DND-41 (cell line): ENCODE measurements at regions not wholly inside any gene's neighbourhood (a gene's known extent, or its start where the extent isn't known, plus 50 kb on each side); places are given as distances from the start of the nearest gene placed in this dataset.

Experiments used
- ATAC-seq: fragments of 200-7000 bp; cut with Tn5 transposase; 3 replicates; pipeline ENCODE4 v1.9.1; 2021; ENCODE audit warnings: low read depth; ENCODE audit not compliant: insufficient read depth
- DNase-seq: peaks from one replicate; pipeline ENCODE4 v3.0.0-alpha.2; 2020
- H2AFZ ChIP-seq: 2 replicates; pipeline ENCODE4 v1.6.0; 2012; ENCODE audit warnings: low read depth, low read length
- H3K27ac ChIP-seq: 2 replicates; pipeline ENCODE4 v1.5.1; 2012; ENCODE audit warnings: low read length, inconsistent platforms
- H3K27me3 ChIP-seq: fragments of 200-600 bp; sonication (generic); 2 replicates; pipeline ENCODE4 v1.6.0; 2012; ENCODE audit warnings: low read length, mild to moderate bottlenecking, inconsistent platforms; ENCODE audit not compliant: insufficient read depth, poor library complexity
- H3K36me3 ChIP-seq: 2 replicates; pipeline ENCODE4 v1.5.1; 2012; ENCODE audit warnings: low read length, inconsistent platforms; ENCODE audit not compliant: insufficient read depth
- H3K4me1 ChIP-seq: 2 replicates; pipeline ENCODE4 v1.5.1; 2012; ENCODE audit warnings: mild to moderate bottlenecking, low read length; ENCODE audit not compliant: insufficient read depth
- H3K4me2 ChIP-seq: 2 replicates; pipeline ENCODE4 v1.6.0; 2012; ENCODE audit warnings: mild to moderate bottlenecking, moderate library complexity, low read length, inconsistent platforms; ENCODE audit not compliant: insufficient read depth
- H3K4me3 ChIP-seq, 2 experiments: fragments of 200-600 bp in 1 of 2; shearing (Covaris generic) in 1 of 2; 2 replicates each; pipeline ENCODE4 v1.5.1; 2012 to 2016; ENCODE audit warnings: inconsistent platforms in 2 of 2, low read length in 2 of 2, mild to moderate bottlenecking in 2 of 2, low read depth in 1 of 2, moderate library complexity in 1 of 2
- H3K79me2 ChIP-seq: 2 replicates; pipeline ENCODE4 v1.6.0; 2012; ENCODE audit warnings: low read length, inconsistent platforms; ENCODE audit not compliant: insufficient read depth
- H3K9ac ChIP-seq: 2 replicates; pipeline ENCODE4 v1.6.0; 2012; ENCODE audit warnings: low read depth, mild to moderate bottlenecking, inconsistent platforms, low read length, moderate library complexity
- H3K9me3 ChIP-seq: 2 replicates; pipeline ENCODE4 v1.5.1; 2012; ENCODE audit warnings: low read length, moderate library complexity, mild to moderate bottlenecking, inconsistent platforms; ENCODE audit not compliant: insufficient read depth, severe bottlenecking
- H4K20me1 ChIP-seq: 2 replicates; pipeline ENCODE4 v1.6.0; 2012; ENCODE audit warnings: low read length; ENCODE audit not compliant: insufficient read depth
- CTCF ChIP-seq: IDR thresholded peaks from 2 replicates; pipeline ENCODE4 v1.5.1; 2012; ENCODE audit warnings: borderline replicate concordance, low read length, moderate library complexity, mild to moderate bottlenecking; ENCODE audit not compliant: poor library complexity, severe bottlenecking; ENCODE audit errors: extremely low read depth
- EZH2 ChIP-seq: IDR thresholded peaks from 3 replicates; pipeline ENCODE4 v1.6.1; 2012; ENCODE audit warnings: borderline replicate concordance, low read depth, mild to moderate bottlenecking, moderate library complexity, low read length, inconsistent platforms; ENCODE audit not compliant: severe bottlenecking

DNA sequence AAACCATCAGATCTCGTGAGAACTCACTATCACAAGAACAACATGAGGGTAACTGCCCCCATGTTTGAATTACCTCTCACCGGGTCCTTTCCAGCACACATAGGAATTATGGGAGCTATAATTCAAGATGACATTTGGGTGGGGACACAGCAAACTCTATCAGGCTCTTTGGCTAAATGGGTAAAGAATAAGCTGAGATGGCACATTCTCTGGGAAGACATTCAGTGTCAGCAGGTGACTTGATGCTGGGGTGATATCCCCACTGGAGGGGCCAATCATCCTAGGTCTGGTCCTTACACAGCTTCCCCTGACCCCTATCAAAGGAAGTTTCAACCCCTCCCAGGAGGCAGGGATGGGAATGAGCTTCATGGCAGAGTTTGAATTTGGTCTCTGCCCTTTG, 664.0 kb upstream of the EEF2KMT start:
- Histone ChIP-seq H3K9ac (no peak overlapping the region), H3K4me3 (no peak overlapping the region), H3K4me2 (no peak overlapping the region), H3K27ac (no peak overlapping the region), H3K27me3 (peaks cover 2% of the 10 kb centered on the region), H3K36me3 (no peaks in the 10 kb centered on the region), H3K9me3 (no peaks in the 10 kb centered on the region), H3K79me2 (no peaks in the 10 kb centered on the region), H3K4me1 (no peaks in the 10 kb centered on the region), H4K20me1 (no peaks in the 10 kb centered on the region), H2AFZ (no peak overlapping the region)
- no peak for TF ChIP-seq EZH2
- TF ChIP-seq CTCF, result no peak
- no peak for ATAC-seq
- no peak for DNase-seq

- no peak for ATAC-seq
- no peak overlapping the region for H3K4me2 ChIP-seq
These were observed 660.7 kb upstream of the EEF2KMT start for GRCh38 chr16:5758281-5758680.

DNA sequence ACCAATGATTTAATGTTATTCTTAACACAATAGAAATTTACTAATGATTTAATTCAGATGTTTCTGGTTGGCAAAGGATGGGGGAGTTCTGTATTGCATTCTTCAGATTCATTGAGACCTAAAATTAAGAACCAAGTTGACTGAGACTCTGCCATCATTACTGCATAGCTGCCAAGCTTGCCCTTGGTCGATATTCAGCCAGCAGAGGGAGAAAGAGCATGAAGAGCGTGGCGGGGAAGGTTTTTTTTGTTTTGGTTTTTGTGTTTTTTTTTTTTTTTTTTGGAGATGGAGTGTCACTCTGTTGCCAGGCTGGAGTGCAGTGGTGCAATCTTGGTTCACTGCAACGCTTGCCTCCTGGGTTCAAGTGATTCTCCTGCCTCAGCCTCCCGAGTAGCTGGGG, 659.4 kb upstream of the EEF2KMT start:
- ATAC-seq (no peak), DNase-seq (no peak)
- H2AFZ ChIP-seq, result no peak overlapping the region
- H3K4me1 ChIP-seq, result no peaks in the 10 kb centered on the region
- no peak overlapping the region for H3K9ac ChIP-seq
- no peaks in the 10 kb centered on the region for H3K79me2 ChIP-seq
- H3K9me3 ChIP-seq, result no peaks in the 10 kb centered on the region
- H3K27ac ChIP-seq, result no peak overlapping the region
- H3K4me2 ChIP-seq, result no peak overlapping the region
- peak; percentile 28 for TF ChIP-seq CTCF
- no peak for TF ChIP-seq EZH2
- H3K36me3 ChIP-seq, result no peaks in the 10 kb centered on the region
- H3K4me3 ChIP-seq, result no peak overlapping the region
- H4K20me1 ChIP-seq, result no peaks in the 10 kb centered on the region
- peaks cover 2% of the 10 kb centered on the region for H3K27me3 ChIP-seq

More at GRCh38 chr16:5758281-5758680, 660.7 kb upstream of the EEF2KMT start:
- no peaks in the 10 kb centered on the region for H3K79me2 ChIP-seq
- no peak overlapping the region for H3K9ac ChIP-seq
- H2AFZ ChIP-seq, result no peak overlapping the region
- H3K27me3 ChIP-seq, result peaks cover 2% of the 10 kb centered on the region
- DNase-seq, result no peak
- H3K4me1 ChIP-seq, result no peaks in the 10 kb centered on the region
- H3K36me3 ChIP-seq, result no peaks in the 10 kb centered on the region
- TF ChIP-seq EZH2 (no peak), CTCF (no peak)
- no peaks in the 10 kb centered on the region for H3K9me3 ChIP-seq
- H4K20me1 ChIP-seq, result no peaks in the 10 kb centered on the region
- H3K27ac ChIP-seq, result no peak overlapping the region
- no peak overlapping the region for H3K4me3 ChIP-seq

DNA sequence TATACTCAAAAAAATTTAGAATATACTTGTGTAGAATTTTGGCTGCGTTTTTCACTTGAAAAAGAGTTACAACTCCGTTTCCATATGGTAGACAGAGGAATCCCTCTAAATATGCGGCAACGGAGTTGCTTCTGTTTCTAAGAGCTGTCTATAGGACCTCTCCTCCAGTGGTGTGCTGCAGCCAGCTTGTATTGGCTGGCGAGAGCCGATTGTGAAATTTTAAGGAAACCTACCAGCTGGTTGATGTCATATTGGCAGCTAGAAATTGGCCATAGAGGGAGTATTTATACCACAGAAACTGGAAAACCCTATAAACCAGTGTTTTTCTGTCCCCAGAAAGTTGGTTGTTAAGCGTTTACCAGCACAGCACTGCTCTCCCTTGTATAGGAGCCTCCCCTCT, 655.8 kb upstream of the EEF2KMT start:
- Histone ChIP-seq H4K20me1 (no peaks in the 10 kb centered on the region), H3K9ac (no peak overlapping the region), H3K4me2 (no peak overlapping the region), H3K4me1 (no peaks in the 10 kb centered on the region), H3K4me3 (no peak overlapping the region), H3K36me3 (no peaks in the 10 kb centered on the region), H3K27me3 (no peaks in the 10 kb centered on the region), H3K27ac (no peak overlapping the region), H2AFZ (no peak overlapping the region), H3K9me3 (no peaks in the 10 kb centered on the region), H3K79me2 (no peaks in the 10 kb centered on the region)
- TF ChIP-seq CTCF, result no peak
- no peak for TF ChIP-seq EZH2
- DNase-seq (no peak), ATAC-seq (no peak)
